ENCODE measurements at regions not wholly inside any gene's neighbourhood (a gene's known extent, or its start where the extent isn't known, plus 50 kb on each side); places are given as distances from the start of the nearest gene placed in this dataset.

GRCh38 chr2:71802556-71802955 is 345.1 kb downstream of the CYP26B1 start:
- TF ChIP-seq TAF1 (IDR thresholded peaks at IDR 0.05; ENCODE audit: borderline replicate concordance, low read depth, low read length) (no peak), POLR2AphosphoS5 (IDR thresholded peaks at IDR 0.05; ENCODE audit: low read depth, low read length) (no peak), POLR2A (IDR thresholded peaks at IDR 0.05; ENCODE audit: low read depth, low read length) (no peak)
- FAIRE-seq (no peak), DNase-seq (ENCODE audit: insufficient read length) (no peak)

GRCh38 chr2:71801969-71802368 is 345.7 kb downstream of the CYP26B1 start:
- FAIRE-seq (no peak), DNase-seq (ENCODE audit: insufficient read length) (no peak)
- TF ChIP-seq POLR2AphosphoS5 (IDR thresholded peaks at IDR 0.05; ENCODE audit: low read depth, low read length), result no peak
- no peak for TF ChIP-seq TAF1 (IDR thresholded peaks at IDR 0.05; ENCODE audit: borderline replicate concordance, low read depth, low read length)
- TF ChIP-seq POLR2A (IDR thresholded peaks at IDR 0.05; ENCODE audit: low read depth, low read length), result no peak

- DNase-seq (ENCODE audit: insufficient read length) (no peak), FAIRE-seq (no peak)
- TF ChIP-seq POLR2A (IDR thresholded peaks at IDR 0.05; ENCODE audit: low read depth, low read length), result no peak
- TF ChIP-seq TAF1 (IDR thresholded peaks at IDR 0.05; ENCODE audit: borderline replicate concordance, low read depth, low read length), result no peak
- no peak for TF ChIP-seq POLR2AphosphoS5 (IDR thresholded peaks at IDR 0.05; ENCODE audit: low read depth, low read length)
These were observed 346.1 kb downstream of the CYP26B1 start for GRCh38 chr2:71801556-71801955.

GRCh38 chr2:71800851-71801250 is 346.8 kb downstream of the CYP26B1 start:
- no peak for DNase-seq (ENCODE audit: insufficient read length)
- TF ChIP-seq TAF1 (IDR thresholded peaks at IDR 0.05; ENCODE audit: borderline replicate concordance, low read depth, low read length) (no peak), POLR2A (IDR thresholded peaks at IDR 0.05; ENCODE audit: low read depth, low read length) (no peak), POLR2AphosphoS5 (IDR thresholded peaks at IDR 0.05; ENCODE audit: low read depth, low read length) (no peak)
- FAIRE-seq, result no peak

GRCh38 chr2:71800106-71800809 is 346.9 kb downstream of the DYSF start:
- FAIRE-seq (no peak), DNase-seq (ENCODE audit: insufficient read length) (no peak)
- TF ChIP-seq POLR2A (IDR thresholded peaks at IDR 0.05; ENCODE audit: low read depth, low read length), result no peak
- TF ChIP-seq TAF1 (IDR thresholded peaks at IDR 0.05; ENCODE audit: borderline replicate concordance, low read depth, low read length), result no peak
- TF ChIP-seq POLR2AphosphoS5 (IDR thresholded peaks at IDR 0.05; ENCODE audit: low read depth, low read length), result no peak

- DNase-seq (ENCODE audit: insufficient read length), result no peak
- FAIRE-seq, result no peak
- TF ChIP-seq POLR2A (IDR thresholded peaks at IDR 0.05; ENCODE audit: low read depth, low read length) (no peak), TAF1 (IDR thresholded peaks at IDR 0.05; ENCODE audit: borderline replicate concordance, low read depth, low read length) (no peak), POLR2AphosphoS5 (IDR thresholded peaks at IDR 0.05; ENCODE audit: low read depth, low read length) (no peak)
These were observed 345.7 kb downstream of the DYSF start for GRCh38 chr2:71799013-71799575.

GRCh38 chr2:71798266-71799012 is 345.1 kb downstream of the DYSF start:
- no peak for DNase-seq (ENCODE audit: insufficient read length)
- TF ChIP-seq TAF1 (IDR thresholded peaks at IDR 0.05; ENCODE audit: borderline replicate concordance, low read depth, low read length) (no peak), POLR2A (IDR thresholded peaks at IDR 0.05; ENCODE audit: low read depth, low read length) (no peak), POLR2AphosphoS5 (IDR thresholded peaks at IDR 0.05; ENCODE audit: low read depth, low read length) (no peak)
- FAIRE-seq, result no peak

GRCh38 chr2:71797035-71797810 is 343.9 kb downstream of the DYSF start:
- FAIRE-seq (no peak), DNase-seq (ENCODE audit: insufficient read length) (no peak)
- TF ChIP-seq POLR2AphosphoS5 (IDR thresholded peaks at IDR 0.05; ENCODE audit: low read depth, low read length), result no peak
- TF ChIP-seq TAF1 (IDR thresholded peaks at IDR 0.05; ENCODE audit: borderline replicate concordance, low read depth, low read length), result no peak
- no peak for TF ChIP-seq POLR2A (IDR thresholded peaks at IDR 0.05; ENCODE audit: low read depth, low read length)

GRCh38 chr2:71796174-71796593 is 342.8 kb downstream of the DYSF start:
- FAIRE-seq (no peak), DNase-seq (ENCODE audit: insufficient read length) (no peak)
- TF ChIP-seq POLR2AphosphoS5 (IDR thresholded peaks at IDR 0.05; ENCODE audit: low read depth, low read length), result no peak
- TF ChIP-seq TAF1 (IDR thresholded peaks at IDR 0.05; ENCODE audit: borderline replicate concordance, low read depth, low read length), result no peak
- TF ChIP-seq POLR2A (IDR thresholded peaks at IDR 0.05; ENCODE audit: low read depth, low read length), result no peak

GRCh38 chr2:71795486-71795885 is 342.1 kb downstream of the DYSF start:
- TF ChIP-seq POLR2AphosphoS5 (IDR thresholded peaks at IDR 0.05; ENCODE audit: low read depth, low read length) (no peak), POLR2A (IDR thresholded peaks at IDR 0.05; ENCODE audit: low read depth, low read length) (no peak), TAF1 (IDR thresholded peaks at IDR 0.05; ENCODE audit: borderline replicate concordance, low read depth, low read length) (no peak)
- no peak for DNase-seq (ENCODE audit: insufficient read length)
- FAIRE-seq, result no peak

- DNase-seq (ENCODE audit: insufficient read length), result no peak
- no peak for TF ChIP-seq POLR2A (IDR thresholded peaks at IDR 0.05; ENCODE audit: low read depth, low read length)
- no peak for TF ChIP-seq POLR2AphosphoS5 (IDR thresholded peaks at IDR 0.05; ENCODE audit: low read depth, low read length)
- TF ChIP-seq TAF1 (IDR thresholded peaks at IDR 0.05; ENCODE audit: borderline replicate concordance, low read depth, low read length), result no peak
- no peak for FAIRE-seq
These were observed 341.2 kb downstream of the DYSF start for GRCh38 chr2:71794611-71795010.
